Trophoblast cell (in vitro differentiated cells and primary cell): ENCODE measurements at regions not wholly inside any gene's neighbourhood (a gene's known extent, or its start where the extent isn't known, plus 50 kb on each side); places are given as distances from the start of the nearest gene placed in this dataset.

Experiments used
- DNase-seq, 2 donors: peaks; one replicate each; pipeline ENCODE4 v3.0.0-alpha.2; 2016
- H2AFZ ChIP-seq: 2 replicates; pipeline ENCODE4 v1.6.1; 2013; ENCODE audit warnings: low read length, moderate library complexity, mild to moderate bottlenecking; ENCODE audit not compliant: insufficient read depth, poor library complexity
- H2AK5ac ChIP-seq: 2 replicates; pipeline ENCODE4 v1.6.1; 2013; ENCODE audit warnings: mild to moderate bottlenecking, low read length
- H2BK120ac ChIP-seq: 2 replicates; pipeline ENCODE4 v1.6.1; 2013; ENCODE audit warnings: low read length, mild to moderate bottlenecking, moderate library complexity; ENCODE audit not compliant: insufficient read depth, poor library complexity
- H2BK12ac ChIP-seq: 2 replicates; pipeline ENCODE4 v1.6.1; 2013; ENCODE audit warnings: mild to moderate bottlenecking, low read length, moderate library complexity
- H2BK5ac ChIP-seq: 2 replicates; pipeline ENCODE4 v1.6.1; 2013; ENCODE audit warnings: low read length, low read depth, moderate library complexity, mild to moderate bottlenecking; ENCODE audit not compliant: poor library complexity
- H3K14ac ChIP-seq: 2 replicates; pipeline ENCODE4 v1.6.1; 2013; ENCODE audit warnings: mild to moderate bottlenecking, low read length
- H3K18ac ChIP-seq: 2 replicates; pipeline ENCODE4 v1.6.1; 2013; ENCODE audit warnings: mild to moderate bottlenecking, low read length
- H3K23ac ChIP-seq: 2 replicates; pipeline ENCODE4 v1.6.1; 2013; ENCODE audit warnings: low read length
- H3K27ac ChIP-seq: 2 replicates; pipeline ENCODE4 v1.5.1; 2013; ENCODE audit warnings: low read depth, mild to moderate bottlenecking, inconsistent platforms, low read length, moderate library complexity
- H3K27me3 ChIP-seq: 2 replicates; pipeline ENCODE4 v1.6.1; 2013; ENCODE audit warnings: inconsistent platforms, mild to moderate bottlenecking, low read length, moderate library complexity; ENCODE audit not compliant: insufficient read depth
- H3K36me3 ChIP-seq, 2 experiments: 1 replicate in 1 of 2; 2 replicates in 1 of 2; pipeline ENCODE4 v1.6.1; 2013; ENCODE audit warnings: low read length in 2 of 2, mild to moderate bottlenecking in 2 of 2, moderate library complexity in 1 of 2; ENCODE audit not compliant: insufficient read depth in 2 of 2, control insufficient read depth in 1 of 2
- H3K4ac ChIP-seq: 2 replicates; pipeline ENCODE4 v1.6.1; 2013; ENCODE audit warnings: low read depth, mild to moderate bottlenecking, low read length, moderate library complexity
- H3K4me1 ChIP-seq, 2 experiments: 1 replicate in 1 of 2; 2 replicates in 1 of 2; pipeline ENCODE4 v1.6.1; 2013; ENCODE audit warnings: low read length in 2 of 2, mild to moderate bottlenecking in 2 of 2, moderate library complexity in 1 of 2; ENCODE audit not compliant: insufficient read depth in 2 of 2, control insufficient read depth in 1 of 2
- H3K4me2 ChIP-seq: 2 replicates; pipeline ENCODE4 v1.6.1; 2013; ENCODE audit warnings: inconsistent platforms, mild to moderate bottlenecking, low read length, moderate library complexity
- H3K4me3 ChIP-seq: 2 replicates; pipeline ENCODE4 v1.5.1; 2013; ENCODE audit warnings: mild to moderate bottlenecking, low read depth, low read length, inconsistent platforms
- H3K79me1 ChIP-seq: one replicate; pipeline ENCODE4 v1.6.1; 2013; ENCODE audit warnings: low read length
- H3K79me2 ChIP-seq: 2 replicates; pipeline ENCODE4 v1.6.1; 2013; ENCODE audit warnings: low read length, mild to moderate bottlenecking; ENCODE audit not compliant: control insufficient read depth, insufficient read depth, poor library complexity
- H3K9ac ChIP-seq: 2 replicates; pipeline ENCODE4 v1.6.1; 2013; ENCODE audit warnings: mild to moderate bottlenecking, low read length
- H3K9me3 ChIP-seq: 2 replicates; pipeline ENCODE4 v1.6.1; 2013; ENCODE audit warnings: low read depth, mild to moderate bottlenecking, control low read depth, inconsistent platforms, low read length; ENCODE audit not compliant: insufficient read depth
- H4K12ac ChIP-seq: 2 replicates; pipeline ENCODE4 v1.6.1; 2013; ENCODE audit warnings: low read depth, mild to moderate bottlenecking, low read length, moderate library complexity
- H4K8ac ChIP-seq: 2 replicates; pipeline ENCODE4 v1.6.1; 2013; ENCODE audit warnings: low read depth, mild to moderate bottlenecking, low read length, moderate library complexity
- H4K91ac ChIP-seq: one replicate; pipeline ENCODE4 v1.6.1; 2013; ENCODE audit warnings: low read depth, mild to moderate bottlenecking, low read length, moderate library complexity
- WGBS: extraction: QIAGEN DNeasy Blood & Tissue Kit; methylation state at CpG from one replicate; pipeline ENCODE4 v1.1.7; 2013; ENCODE audit warnings: missing lambda C conversion rate; ENCODE audit not compliant: insufficient read length, insufficient coverage; ENCODE audit errors: extremely low coverage; 5-methylcytosine and 5-hydroxymethylcytosine counted together

GRCh38 chr11:119797736-119798135 lies 68.7 kb upstream of the NECTIN1 start:
- no peak overlapping the region for H4K12ac ChIP-seq
- H3K79me2 ChIP-seq: no peaks in the 10 kb centered on the region
- WGBS: no CpG with 5 or more reads among the region's 4 CpGs
- H3K27ac ChIP-seq: no peak overlapping the region
- no peak overlapping the region for H3K4me2 ChIP-seq
- no peak overlapping the region for H2AFZ ChIP-seq
- H2BK120ac ChIP-seq: no peak overlapping the region
- H3K4me3 ChIP-seq: no peak overlapping the region
- H3K4ac ChIP-seq: no peak overlapping the region
- no peak overlapping the region for H3K23ac ChIP-seq
- no peaks in the 10 kb centered on the region for H3K79me1 ChIP-seq
- no peak overlapping the region for H2AK5ac ChIP-seq
- DNase-seq: no peak
- no peak overlapping the region for H3K14ac ChIP-seq
- no peak overlapping the region for H2BK5ac ChIP-seq
- H3K9me3 ChIP-seq: peaks cover 3% of the 10 kb centered on the region
- no peaks in the 10 kb centered on the region for H3K27me3 ChIP-seq
- H3K36me3 ChIP-seq: no peaks in the 10 kb centered on the region
- peaks cover 9% of the 10 kb centered on the region in 2 experiments for H3K4me1 ChIP-seq
- no peak overlapping the region for H4K8ac ChIP-seq
- H3K18ac ChIP-seq: no peak overlapping the region
- no peak overlapping the region for H3K9ac ChIP-seq
- no peak overlapping the region for H2BK12ac ChIP-seq
- no peak overlapping the region for H4K91ac ChIP-seq

DNA sequence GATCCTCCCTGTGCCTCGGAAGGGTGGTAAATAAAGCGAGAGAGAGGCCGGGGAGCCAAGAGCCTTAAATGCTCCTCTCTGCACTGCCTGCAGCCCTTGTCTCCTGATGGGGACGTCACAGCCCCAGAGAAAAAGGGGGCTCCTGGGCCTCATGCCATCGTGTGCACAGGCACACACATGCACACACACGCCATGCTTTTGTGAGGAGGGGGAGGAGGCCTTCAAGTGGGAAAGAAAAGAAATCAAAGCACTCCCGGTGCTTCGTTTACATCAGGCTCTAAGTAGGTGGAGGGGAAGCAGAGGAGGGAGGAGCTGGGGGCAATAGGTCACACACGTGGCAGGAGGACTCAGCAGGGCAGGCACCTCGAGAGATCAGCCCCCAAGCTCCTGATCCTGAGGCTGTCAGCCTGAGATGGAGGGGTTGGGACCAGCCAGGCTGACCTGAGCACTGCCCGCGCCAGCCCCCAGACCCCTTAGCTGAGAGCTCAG lies 68.2 kb upstream of the NECTIN1 start:
- no peak overlapping the region for H4K8ac ChIP-seq

GRCh38 chr11:119796363-119797060 lies 67.5 kb upstream of the NECTIN1 start:
- no peak overlapping the region for H2AK5ac ChIP-seq
- no peak overlapping the region for H3K27ac ChIP-seq
- H2BK12ac ChIP-seq: no peak overlapping the region
- no peak for DNase-seq
- H3K9me3 ChIP-seq: peaks cover 3% of the 10 kb centered on the region
- H3K79me1 ChIP-seq: no peaks in the 10 kb centered on the region
- H3K9ac ChIP-seq: no peak overlapping the region
- H4K12ac ChIP-seq: no peak overlapping the region
- H3K18ac ChIP-seq: no peak overlapping the region
- H4K91ac ChIP-seq: no peak overlapping the region
- no CpG with 5 or more reads among the region's 8 CpGs for WGBS
- H3K14ac ChIP-seq: no peak overlapping the region
- no peak overlapping the region for H3K4ac ChIP-seq
- no peaks in the 10 kb centered on the region for H3K27me3 ChIP-seq
- no peak overlapping the region for H3K4me3 ChIP-seq
- no peak overlapping the region for H3K23ac ChIP-seq
- H3K4me2 ChIP-seq: no peak overlapping the region
- H3K4me1 ChIP-seq: peaks cover 9% of the 10 kb centered on the region in 2 experiments
- H2BK120ac ChIP-seq: no peak overlapping the region
- no peak overlapping the region for H2BK5ac ChIP-seq
- H2AFZ ChIP-seq: no peak overlapping the region
- H4K8ac ChIP-seq: no peak overlapping the region
- no peaks in the 10 kb centered on the region for H3K79me2 ChIP-seq
- H3K36me3 ChIP-seq: no peaks in the 10 kb centered on the region

More for the DNA sequence above, 68.2 kb upstream of the NECTIN1 start:
- no CpG with 5 or more reads among the region's 12 CpGs for WGBS
- Histone ChIP-seq H4K12ac (no peak overlapping the region), H3K4ac (no peak overlapping the region), H3K9ac (no peak overlapping the region), H3K9me3 (peaks cover 3% of the 10 kb centered on the region), H2AFZ (no peak overlapping the region), H3K4me3 (no peak overlapping the region), H3K23ac (no peak overlapping the region), H2BK120ac (no peak overlapping the region), H2BK5ac (no peak overlapping the region), H3K79me1 (no peaks in the 10 kb centered on the region), H4K91ac (no peak overlapping the region), H3K27ac (no peak overlapping the region), H3K79me2 (no peaks in the 10 kb centered on the region), H3K36me3 (no peaks in the 10 kb centered on the region), H3K4me2 (no peak overlapping the region), H2AK5ac (no peak overlapping the region), H3K27me3 (no peaks in the 10 kb centered on the region), H3K4me1 (peaks cover 9% of the 10 kb centered on the region in 2 experiments), H3K14ac (no peak overlapping the region), H3K18ac (no peak overlapping the region), H2BK12ac (no peak overlapping the region)
- DNase-seq: no peak

- Histone ChIP-seq H3K14ac (no peak overlapping the region), H3K9ac (no peak overlapping the region), H2BK5ac (no peak overlapping the region), H3K79me2 (no peaks in the 10 kb centered on the region), H3K9me3 (peaks cover 3% of the 10 kb centered on the region), H3K27ac (no peak overlapping the region), H3K27me3 (no peaks in the 10 kb centered on the region), H2AFZ (no peak overlapping the region), H2AK5ac (no peak overlapping the region), H2BK12ac (no peak overlapping the region), H3K4ac (no peak overlapping the region), H4K8ac (no peak overlapping the region), H3K4me3 (no peak overlapping the region), H3K36me3 (no peaks in the 10 kb centered on the region), H3K4me1 (peaks cover 9% of the 10 kb centered on the region in 2 experiments), H3K4me2 (no peak overlapping the region), H3K79me1 (no peaks in the 10 kb centered on the region), H3K18ac (no peak overlapping the region), H2BK120ac (no peak overlapping the region), H4K91ac (no peak overlapping the region), H4K12ac (no peak overlapping the region), H3K23ac (no peak overlapping the region)
- DNase-seq: no peak
- WGBS: no CpG with 5 or more reads among the region's 5 CpGs
Measured at GRCh38 chr11:119795690-119796089, 66.7 kb upstream of the NECTIN1 start.
